Non-pigmented ciliary epithelial cell (primary cell): ENCODE measurements at regions not wholly inside any gene's neighbourhood (a gene's known extent, or its start where the extent isn't known, plus 50 kb on each side); places are given as distances from the start of the nearest gene placed in this dataset.

Source experiments
- DNase-seq: peaks from one replicate; pipeline ENCODE4 v3.0.0-alpha.2; 2010; ENCODE audit warnings: low read depth

GRCh38 chr18:75489493-75490190, 62.1 kb upstream of the SMIM21 start:
- peak; percentile 91 for DNase-seq

DNA sequence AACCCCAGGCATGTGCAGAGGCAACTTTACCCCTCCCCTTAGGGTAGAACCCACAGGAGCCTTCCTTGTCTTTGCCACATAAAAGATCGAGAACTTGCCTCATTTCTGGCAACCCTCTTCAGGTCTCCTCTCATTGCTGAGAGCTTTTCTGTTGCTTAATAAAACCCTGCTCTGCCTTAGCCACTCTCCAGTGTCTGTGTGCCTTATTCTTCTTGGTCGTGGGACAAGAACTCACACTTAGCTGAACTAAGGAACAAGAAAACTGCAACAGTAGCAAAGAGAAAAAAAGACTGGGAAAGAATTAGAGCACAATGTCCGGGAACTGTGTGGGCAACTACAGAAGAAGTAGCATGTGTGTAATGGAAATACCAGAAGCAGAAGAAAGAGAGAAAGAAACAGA, 56.2 kb upstream of the SMIM21 start:
- no peak for DNase-seq

- DNase-seq, result no peak
These were observed 55.4 kb upstream of the SMIM21 start for GRCh38 chr18:75482880-75483279.

- no peak for DNase-seq
These were observed 53.0 kb upstream of the SMIM21 start for GRCh38 chr18:75480487-75480886.

DNA sequence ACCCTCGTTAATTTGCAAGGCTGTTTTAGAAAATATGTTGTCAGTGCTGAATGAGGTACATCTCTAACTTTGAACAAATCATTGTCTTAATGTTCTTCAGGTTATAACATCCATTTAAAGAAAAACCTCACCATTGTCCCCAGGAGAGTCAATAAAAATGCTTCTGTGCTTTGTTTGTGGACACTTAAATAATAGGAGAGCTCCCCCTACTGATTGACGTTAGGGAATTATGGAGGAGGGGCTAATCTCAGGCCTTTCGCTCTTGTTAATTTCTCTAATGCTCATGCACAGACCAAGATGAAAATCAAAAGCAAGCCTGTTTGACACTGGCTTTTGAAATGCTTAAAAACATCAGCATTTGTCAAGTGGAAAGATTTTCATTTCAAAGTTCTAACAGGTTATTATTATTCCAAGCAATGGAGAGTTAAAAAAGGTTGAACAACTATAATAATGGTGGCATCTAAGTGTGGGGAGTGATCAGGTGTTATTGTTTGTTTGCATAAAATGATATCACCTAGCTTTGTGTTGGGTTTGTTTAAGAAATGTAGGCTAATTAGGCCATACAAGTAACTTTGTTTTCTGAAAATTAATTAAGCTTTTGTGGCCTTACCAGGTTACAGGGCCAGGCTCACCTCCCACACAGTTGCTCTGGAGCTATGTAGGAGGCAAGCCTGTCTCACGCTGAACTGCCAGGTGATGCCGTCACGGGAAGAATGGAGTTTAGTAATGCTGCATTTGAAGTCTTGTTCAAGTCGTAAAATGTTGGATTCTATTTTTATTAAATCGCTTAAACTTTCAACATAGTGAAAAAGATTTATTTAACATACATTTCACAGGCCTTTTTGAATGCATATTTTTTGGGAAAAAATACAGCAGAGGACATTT, 51.7 kb upstream of the SMIM21 start:
- no peak for DNase-seq

DNA sequence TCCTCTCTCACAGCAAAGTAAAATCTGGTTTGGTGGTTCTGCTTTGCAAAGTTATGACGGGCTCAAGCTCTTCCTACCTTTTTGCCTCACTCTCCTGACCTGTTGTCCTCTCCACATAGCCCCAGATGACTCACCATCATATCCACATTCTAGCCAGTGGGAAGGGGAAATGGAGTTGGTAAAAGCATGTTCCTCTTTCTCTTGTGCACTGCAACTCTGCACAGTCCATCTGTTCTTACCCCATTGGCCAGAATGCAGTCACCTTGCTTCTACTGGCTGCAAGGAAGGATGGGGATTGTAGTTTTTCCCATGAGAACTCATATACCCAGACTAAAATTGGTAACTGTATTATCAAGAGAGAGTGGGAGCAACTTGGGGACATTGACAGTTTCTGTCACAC, 50.4 kb upstream of the SMIM21 start:
- DNase-seq, result no peak
